IMR-90 (cell line): ENCODE measurements at regions not wholly inside any gene's neighbourhood (a gene's known extent, or its start where the extent isn't known, plus 50 kb on each side); places are given as distances from the start of the nearest gene placed in this dataset.
A peak's percentile ranks its signal among the peaks of the same experiment; 100 is the strongest.

Experiments used
- ATAC-seq: fragments of 200-7000 bp; cut with Tn5 transposase; 2 replicates; pipeline ENCODE4 v1.9.1; 2020; ENCODE audit warnings: low read depth, mild to moderate bottlenecking, moderate library complexity
- BruUV-seq: library from RNA; stranded (reverse); fragments of 400-500 nt; replicated peaks from 2 replicates; lab custom pipeline; 2021; lab: Mats Ljungman, UMichigan
- CTCF ChIA-PET: fragments of 300-600 bp; formaldehyde crosslinking; extraction: SDS; loops from one replicate; lab custom pipeline; 2021; ENCODE audit warnings: antibody characterized with exemption; lab: Yijun Ruan, JAX
- POLR2A ChIA-PET: fragments of 300-600 bp; sonication (Branson Sonifier 250); formaldehyde crosslinking; loops from one replicate; lab custom pipeline; 2022; ENCODE audit warnings: antibody characterized with exemption; ENCODE audit not compliant: unreplicated experiment; lab: Charles Lee
- DNase-seq: peaks from one replicate; pipeline ENCODE4 v3.0.0; 2013
- H2AFZ ChIP-seq: replicated peaks from 2 replicates; pipeline ENCODE3; 2013; ENCODE audit warnings: low read length, mild to moderate bottlenecking; ENCODE audit not compliant: poor library complexity
- H2AK5ac ChIP-seq: 2 replicates; pipeline ENCODE4 v1.6.1; 2013; ENCODE audit warnings: low read depth, low read length, inconsistent platforms
- H2AK9ac ChIP-seq: replicated peaks from 2 replicates; pipeline ENCODE3; 2013; ENCODE audit warnings: mild to moderate bottlenecking, low read depth, low read length, moderate library complexity; ENCODE audit not compliant: poor library complexity
- H2BK120ac ChIP-seq: 2 replicates; pipeline ENCODE4 v1.6.1; 2013; ENCODE audit warnings: low read depth, low read length, inconsistent platforms
- H2BK15ac ChIP-seq: 3 replicates; pipeline ENCODE4 v1.6.1; 2013; ENCODE audit warnings: low read depth, low read length, inconsistent platforms
- H2BK20ac ChIP-seq: 2 replicates; pipeline ENCODE4 v1.6.1; 2013; ENCODE audit warnings: low read depth, mild to moderate bottlenecking, inconsistent platforms, low read length, moderate library complexity
- H2BK5ac ChIP-seq: 2 replicates; pipeline ENCODE4 v1.6.1; 2013; ENCODE audit warnings: mild to moderate bottlenecking, low read depth, low read length, inconsistent platforms; ENCODE audit not compliant: poor library complexity, severe bottlenecking
- H3K14ac ChIP-seq: replicated peaks from 2 replicates; pipeline ENCODE4 v1.6.1; 2013; ENCODE audit warnings: low read depth, low read length, inconsistent platforms
- H3K18ac ChIP-seq: 2 replicates; pipeline ENCODE4 v1.6.1; 2013; ENCODE audit warnings: low read depth, low read length, control low read depth
- H3K23ac ChIP-seq: 2 replicates; pipeline ENCODE4 v1.6.1; 2013; ENCODE audit warnings: low read depth, low read length, inconsistent platforms
- H3K27ac ChIP-seq: 2 replicates; pipeline ENCODE4 v1.5.1; 2013; ENCODE audit warnings: mild to moderate bottlenecking, control low read depth, low read length; ENCODE audit not compliant: insufficient read depth
- H3K27me3 ChIP-seq: 2 replicates; pipeline ENCODE4 v1.6.1; 2013; ENCODE audit warnings: low read length; ENCODE audit not compliant: control insufficient read depth, insufficient read depth
- H3K36me3 ChIP-seq: 2 replicates; pipeline ENCODE4 v1.6.1; 2013; ENCODE audit warnings: low read length, mixed read lengths; ENCODE audit not compliant: control insufficient read depth, insufficient read depth
- H3K4ac ChIP-seq: 2 replicates; pipeline ENCODE4 v1.6.1; 2013; ENCODE audit warnings: low read depth, low read length, inconsistent platforms
- H3K4me1 ChIP-seq: 2 replicates; pipeline ENCODE4 v1.6.1; 2013; ENCODE audit warnings: low read length, mixed read lengths; ENCODE audit not compliant: control insufficient read depth, insufficient read depth
- H3K4me2 ChIP-seq: 2 replicates; pipeline ENCODE4 v1.6.1; 2013; ENCODE audit warnings: low read depth, mild to moderate bottlenecking, control low read depth, low read length, moderate library complexity
- H3K4me3 ChIP-seq: 2 replicates; pipeline ENCODE4 v1.5.1; 2013; ENCODE audit warnings: low read depth, mild to moderate bottlenecking, control low read depth, low read length, moderate library complexity; ENCODE audit not compliant: insufficient read depth
- H3K56ac ChIP-seq: 2 replicates; pipeline ENCODE4 v1.6.1; 2013; ENCODE audit warnings: low read length, inconsistent platforms; ENCODE audit not compliant: insufficient read depth; ENCODE audit errors: extremely low read depth
- H3K79me1 ChIP-seq, 2 experiments: 2 replicates each; pipeline ENCODE4 v1.6.1; 2013; ENCODE audit warnings: low read length in 2 of 2, inconsistent platforms in 1 of 2, low read depth in 1 of 2
- H3K9ac ChIP-seq: 2 replicates; pipeline ENCODE4 v1.6.1; 2013; ENCODE audit warnings: low read depth, low read length, control low read depth
- H3K9me1 ChIP-seq: 2 replicates; pipeline ENCODE4 v1.6.1; 2013; ENCODE audit warnings: low read length, inconsistent platforms; ENCODE audit not compliant: insufficient read depth
- H3K9me3 ChIP-seq: 2 replicates; pipeline ENCODE4 v1.6.1; 2013; ENCODE audit warnings: low read length; ENCODE audit not compliant: control insufficient read depth, insufficient read depth
- H4K20me1 ChIP-seq: 2 replicates; pipeline ENCODE4 v1.6.1; 2013; ENCODE audit warnings: low read length, inconsistent platforms; ENCODE audit not compliant: insufficient read depth
- H4K5ac ChIP-seq: 2 replicates; pipeline ENCODE4 v1.6.1; 2013; ENCODE audit warnings: mild to moderate bottlenecking, low read depth, low read length, control low read depth
- H4K8ac ChIP-seq, 2 experiments: 2 replicates each; pipeline ENCODE4 v1.6.1; 2013; ENCODE audit warnings: low read depth in 2 of 2, low read length in 2 of 2, control low read depth in 1 of 2, inconsistent platforms in 1 of 2
- H4K91ac ChIP-seq: 2 replicates; pipeline ENCODE4 v1.6.1; 2013; ENCODE audit warnings: low read depth, low read length, inconsistent platforms; ENCODE audit not compliant: insufficient read depth
- BHLHE40 ChIP-seq: fragments of 150-350 bp; IDR thresholded peaks from 2 replicates; pipeline ENCODE4 v1.6.1; 2016; ENCODE audit warnings: mild to moderate bottlenecking, low read depth, low read length
- CHD1 ChIP-seq: IDR thresholded peaks from 2 replicates; pipeline ENCODE4 v1.6.1; 2012; ENCODE audit warnings: low read depth, low read length, improper control_type of control experiment
- CTCF ChIP-seq: conservative IDR thresholded peaks from 2 replicates; pipeline ENCODE4 v1.5.1; 2012; ENCODE audit warnings: mild to moderate bottlenecking, low read depth, low read length, improper control_type of control experiment
- ELK1 ChIP-seq: fragments of 150-350 bp; IDR thresholded peaks from 2 replicates; pipeline ENCODE4 v1.6.1; 2016; ENCODE audit warnings: low read depth, mild to moderate bottlenecking, low read length, moderate library complexity, borderline replicate concordance
- MAFK ChIP-seq: IDR thresholded peaks from 2 replicates; pipeline ENCODE4 v1.6.1; 2012; ENCODE audit warnings: low read depth, low read length, improper control_type of control experiment
- MAZ ChIP-seq: IDR thresholded peaks from 2 replicates; pipeline ENCODE4 v1.6.1; 2012; ENCODE audit warnings: low read depth, mild to moderate bottlenecking, low read length, improper control_type of control experiment, moderate library complexity, borderline replicate concordance
- MXI1 ChIP-seq: IDR thresholded peaks from 2 replicates; pipeline ENCODE4 v1.6.1; 2012; ENCODE audit warnings: low read depth, mild to moderate bottlenecking, low read length, moderate library complexity, borderline replicate concordance
- NFE2L2 ChIP-seq: fragments of 150-350 bp; IDR thresholded peaks from 2 replicates; pipeline ENCODE4 v1.6.1; 2016; ENCODE audit warnings: low read depth, mild to moderate bottlenecking, low read length
- POLR2A ChIP-seq: IDR thresholded peaks from 2 replicates; pipeline ENCODE4 v1.6.1; 2012; ENCODE audit warnings: mild to moderate bottlenecking, low read depth, low read length
- RCOR1 ChIP-seq: IDR thresholded peaks from 2 replicates; pipeline ENCODE4 v1.6.1; 2012; ENCODE audit warnings: mild to moderate bottlenecking, low read length, improper control_type of control experiment; ENCODE audit not compliant: insufficient replicate concordance
- RFX5 ChIP-seq: IDR thresholded peaks from 2 replicates; pipeline ENCODE4 v1.8.0; 2012; ENCODE audit warnings: low read depth, mild to moderate bottlenecking, low read length, moderate library complexity
- SMC3 ChIP-seq: fragments of 150-350 bp; IDR thresholded peaks from 2 replicates; pipeline ENCODE4 v1.6.1; 2016; ENCODE audit warnings: low read depth, mild to moderate bottlenecking, antibody characterized with exemption, low read length, moderate library complexity
- WGBS, 2 experiments: methylation state at CpG; one replicate each; pipeline versions ENCODE4 v1.1.5 to v1.1.7; 2013; ENCODE audit warnings: missing lambda C conversion rate in 2 of 2; ENCODE audit not compliant: insufficient read length in 1 of 2; ENCODE audit errors: extremely low coverage in 2 of 2; 5-methylcytosine and 5-hydroxymethylcytosine counted together
- dilution Hi-C: fragments of 300-500 bp; cut with HindIII; formaldehyde crosslinking; loops from one replicate; pipeline ENCODE4 v1.14.3; 2018; ENCODE audit warnings: low sequenced_read_pairs; ENCODE audit not compliant: unreplicated experiment
- in situ Hi-C: fragments of 300-500 bp; cut with MboI; formaldehyde crosslinking; loops from 3 replicates; pipeline ENCODE4 v1.14.3; 2019; ENCODE audit warnings: low sequenced_read_pairs, inconsistent platforms, mixed read lengths
- intact Hi-C: fragments of 100-400 bp; cut with micrococcal nuclease; formaldehyde crosslinking; loops from 2 replicates; pipeline ENCODE4 v1.10.0; 2022
- TF ChIP-seq, protein P1 (sequence below): fragments of 150-350 bp; IDR thresholded peaks from 2 replicates; pipeline ENCODE4 v1.6.1; 2017; ENCODE audit warnings: mild to moderate bottlenecking, antibody characterized with exemption, low read length, low read depth

DNA sequence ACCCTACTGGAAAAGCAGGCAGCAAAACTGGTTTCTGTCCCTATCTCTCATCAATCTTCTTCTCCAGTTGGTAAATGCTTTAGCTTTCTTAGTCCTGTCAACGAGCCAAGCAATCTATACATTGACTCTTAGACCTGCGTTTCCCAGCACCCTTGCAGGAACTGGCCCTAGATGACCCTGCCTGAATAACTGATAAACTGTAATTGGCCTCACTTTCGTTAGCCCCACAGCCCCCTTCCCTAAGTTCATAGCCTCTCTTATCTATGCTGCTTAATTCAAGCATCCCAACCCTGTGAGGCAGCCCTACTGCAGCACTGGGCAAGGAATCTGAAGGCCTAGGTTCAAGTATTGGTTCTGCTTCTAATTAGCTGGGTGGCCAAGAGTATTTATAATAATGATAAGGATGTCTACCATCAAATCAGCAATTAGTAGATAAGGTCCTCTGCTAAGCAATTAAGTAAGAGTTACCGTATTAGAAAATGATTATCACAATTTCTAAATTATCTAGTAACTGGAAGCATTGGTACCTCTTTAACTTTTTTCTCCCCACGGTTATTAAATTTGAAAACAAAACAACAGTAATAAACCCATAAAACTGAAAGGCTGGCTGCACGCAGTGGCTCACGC lies 86.4 kb upstream of the RMDN2 start (continued):
- no peak for TF ChIP-seq RFX5

DNA sequence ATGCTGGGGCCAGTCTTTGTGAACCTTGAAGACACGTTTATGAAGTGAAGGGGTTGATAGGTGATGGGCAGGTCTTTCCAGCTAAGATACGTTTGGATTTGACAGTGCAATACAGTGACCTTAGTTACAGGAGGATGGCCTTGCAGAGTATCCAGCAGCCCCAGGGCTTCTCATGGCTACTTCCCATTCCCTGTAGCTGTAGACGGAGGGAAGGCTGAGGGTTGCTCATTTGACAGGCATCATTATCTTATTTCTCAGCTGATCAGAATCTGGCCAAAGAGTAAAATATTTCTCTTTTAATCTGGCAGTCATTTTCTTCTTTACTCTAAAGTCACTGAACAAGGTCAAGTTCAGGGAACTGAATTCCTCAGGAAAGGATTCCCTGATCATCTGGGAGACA lies 85.1 kb upstream of the RMDN2 start:
- H3K9me3 ChIP-seq, result no peaks in the 10 kb centered on the region
- H2BK5ac ChIP-seq, result no peak overlapping the region
- 0 out of 2 replicates have a peak overlapping the region, but pooled peaks have one; percentile 16 for H3K18ac ChIP-seq
- H2AFZ ChIP-seq, result no peak overlapping the region
- no peak for DNase-seq
- no peak overlapping the region for H2BK20ac ChIP-seq
- H2BK120ac ChIP-seq, result peak overlapping the region; percentile 12
- H3K4me1 ChIP-seq, result peaks cover 19% of the 10 kb centered on the region
- ATAC-seq, result no peak
- no peak overlapping the region for H3K14ac ChIP-seq
- intact Hi-C loops (no loop called here), dilution Hi-C loops (no loop called here), in situ Hi-C loops (no loop called here)
- H3K9me1 ChIP-seq, result 0 out of 2 replicates have a peak, but pooled peaks cover 7% of the 10 kb centered on the region
- H4K91ac ChIP-seq, result peak overlapping the region; percentile 34; the same call in 1 of the 2 replicates
- CTCF ChIA-PET, result no interaction called here
- H2BK15ac ChIP-seq, result peak overlapping the region; percentile 44; the same call in 2 of the 3 replicates
- no peak overlapping the region for H3K56ac ChIP-seq
- no peak overlapping the region for H3K9ac ChIP-seq
- H4K5ac ChIP-seq, result no peak overlapping the region; the same call in 1 of the 2 replicates
- POLR2A ChIA-PET, result no interaction called here
- H3K4me3 ChIP-seq, result no peak overlapping the region
- no peak overlapping the region for H3K4me2 ChIP-seq
- H3K27me3 ChIP-seq, result no peaks in the 10 kb centered on the region
- no peak overlapping the region for H3K23ac ChIP-seq
- BruUV-seq, result no TSS peak
- H3K27ac ChIP-seq, result no peak overlapping the region
- H3K4ac ChIP-seq, result no peak overlapping the region
- 100% methylated on average over 1 of the region's 3 CpGs; no CpG with 5 or more reads in 1 of the 2 experiments for WGBS, 2 experiments
- no peaks in the 10 kb centered on the region for H3K36me3 ChIP-seq
- no peaks in the 10 kb centered on the region for H4K20me1 ChIP-seq
- H2AK5ac ChIP-seq, result 0 out of 2 replicates have a peak overlapping the region, but pooled peaks have one; percentile 57
- no peak overlapping the region for H2AK9ac ChIP-seq
- no peak overlapping the region for H4K8ac ChIP-seq
- H3K79me1 ChIP-seq, result no peaks in the 10 kb centered on the region
- TF ChIP-seq MXI1 (no peak), BHLHE40 (no peak), ELK1 (no peak), MAZ (no peak), SMC3 (no peak), RFX5 (no peak), POLR2A (no peak), RCOR1 (no peak), MAFK (no peak), NFE2L2 (no peak), CTCF (no peak), CHD1 (no peak)
- TF ChIP-seq, protein P1, sequence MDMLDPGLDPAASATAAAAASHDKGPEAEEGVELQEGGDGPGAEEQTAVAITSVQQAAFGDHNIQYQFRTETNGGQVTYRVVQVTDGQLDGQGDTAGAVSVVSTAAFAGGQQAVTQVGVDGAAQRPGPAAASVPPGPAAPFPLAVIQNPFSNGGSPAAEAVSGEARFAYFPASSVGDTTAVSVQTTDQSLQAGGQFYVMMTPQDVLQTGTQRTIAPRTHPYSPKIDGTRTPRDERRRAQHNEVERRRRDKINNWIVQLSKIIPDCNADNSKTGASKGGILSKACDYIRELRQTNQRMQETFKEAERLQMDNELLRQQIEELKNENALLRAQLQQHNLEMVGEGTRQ, result no peak
